NCI-H748 treated with DMSO at 0.1 percent for 48 hours (cell line): ENCODE measurements at regions not wholly inside any gene's neighbourhood (a gene's known extent, or its start where the extent isn't known, plus 50 kb on each side); places are given as distances from the start of the nearest gene placed in this dataset.
"Not testable (repeated sequence)": the region's sequence is repeated elsewhere in the genome, so short reads cannot be mapped to it uniquely, and the experiment has no call there.

Experiments
- DNase-seq: peaks from one replicate; lab custom pipeline; 2025; lab: John Stamatoyannopoulos, UW

GRCh38 chr10:108684431-108684830 lies 1238.9 kb downstream of the XPNPEP1 start:
- DNase-seq, result no peak

- no peak for DNase-seq
Measured at GRCh38 chr10:108673741-108674140, 1249.6 kb downstream of the XPNPEP1 start.

- DNase-seq, result no peak
Measured at GRCh38 chr10:108663587-108663986, 1259.7 kb downstream of the XPNPEP1 start.

GRCh38 chr10:108662975-108663374 lies 1260.3 kb downstream of the XPNPEP1 start:
- no peak for DNase-seq

GRCh38 chr10:108655057-108655456 lies 1268.3 kb downstream of the XPNPEP1 start:
- DNase-seq, result no peak

GRCh38 chr10:108653531-108653930 lies 1269.8 kb downstream of the XPNPEP1 start:
- DNase-seq, result no peak

GRCh38 chr10:108639010-108639409 lies 1284.3 kb downstream of the XPNPEP1 start:
- no peak for DNase-seq

GRCh38 chr10:108638225-108638624 lies 1285.1 kb downstream of the XPNPEP1 start:
- DNase-seq, result no peak

GRCh38 chr10:108633046-108633445 lies 1290.3 kb downstream of the XPNPEP1 start:
- no peak for DNase-seq

GRCh38 chr10:108632144-108632543 lies 1291.2 kb downstream of the XPNPEP1 start:
- DNase-seq, result no peak

GRCh38 chr10:108631332-108631731 lies 1292.0 kb downstream of the XPNPEP1 start:
- no peak for DNase-seq

- no peak for DNase-seq
Measured at GRCh38 chr10:108629834-108630233, 1293.5 kb downstream of the XPNPEP1 start.

- DNase-seq, result no peak
Measured at GRCh38 chr10:108624052-108624451, 1299.3 kb downstream of the XPNPEP1 start.

GRCh38 chr10:108620821-108621534 lies 1302.3 kb downstream of the XPNPEP1 start:
- DNase-seq, result no peak

GRCh38 chr10:108616559-108617285 lies 1306.6 kb downstream of the XPNPEP1 start:
- no peak for DNase-seq

GRCh38 chr10:108615576-108616320 lies 1307.6 kb downstream of the XPNPEP1 start:
- no peak for DNase-seq

- DNase-seq, result no peak
Measured at GRCh38 chr10:108612485-108612884, 1310.8 kb downstream of the XPNPEP1 start.

- DNase-seq, result no peak
Measured at GRCh38 chr10:108608860-108609259, 1314.5 kb downstream of the XPNPEP1 start.

GRCh38 chr10:108601851-108602250 lies 1321.5 kb downstream of the XPNPEP1 start:
- no peak for DNase-seq

- not testable (repeated sequence) for DNase-seq
Measured at GRCh38 chr10:108600511-108600910, 1322.8 kb downstream of the XPNPEP1 start.

- DNase-seq, result not testable (repeated sequence)
Measured at GRCh38 chr10:108599317-108599716, 1324.0 kb downstream of the XPNPEP1 start.

- DNase-seq, result no peak
Measured at GRCh38 chr10:108598831-108599230, 1324.5 kb downstream of the XPNPEP1 start.

GRCh38 chr10:108598320-108598695 lies 1325.0 kb downstream of the XPNPEP1 start:
- DNase-seq, result no peak
